Stimulated activated CD4-positive, alpha-beta T cell treated with anti-CD3 and anti-CD28 coated beads, Interleukin-12 subunit alpha, Interleukin-12 subunit beta, amount 100 ng/mL, for 24 hours (primary cell): ENCODE measurements at regions not wholly inside any gene's neighbourhood (a gene's known extent, or its start where the extent isn't known, plus 50 kb on each side); places are given as distances from the start of the nearest gene placed in this dataset.
"Not testable (repeated sequence)": the region's sequence is repeated elsewhere in the genome, so short reads cannot be mapped to it uniquely, and the experiment has no call there.

ENCODE experiments used
- DNase-seq, 2 experiments: peaks; one replicate each; pipeline ENCODE4 v3.0.0-alpha.2; 2020; ENCODE audit warnings: low read depth in 2 of 2

DNA sequence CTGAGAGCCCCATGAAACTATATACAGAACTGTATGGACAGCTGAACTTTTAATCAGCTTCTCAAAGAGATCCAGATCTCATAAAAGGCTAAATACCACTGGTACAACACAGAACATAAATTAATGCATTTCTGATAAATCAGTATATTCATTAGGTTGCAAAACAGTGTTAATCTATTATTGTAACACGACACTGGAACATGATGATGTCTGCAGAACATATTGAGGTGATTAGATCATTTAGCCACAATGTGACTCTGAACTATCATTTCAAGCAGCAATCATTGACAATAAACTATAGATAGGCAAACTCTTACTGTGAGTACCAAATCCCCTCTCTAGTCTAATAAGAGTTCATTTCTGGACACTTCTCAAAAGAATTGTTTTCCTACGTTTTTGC, 50.3 kb downstream of the GASK1B start:
- DNase-seq: no peak

DNA sequence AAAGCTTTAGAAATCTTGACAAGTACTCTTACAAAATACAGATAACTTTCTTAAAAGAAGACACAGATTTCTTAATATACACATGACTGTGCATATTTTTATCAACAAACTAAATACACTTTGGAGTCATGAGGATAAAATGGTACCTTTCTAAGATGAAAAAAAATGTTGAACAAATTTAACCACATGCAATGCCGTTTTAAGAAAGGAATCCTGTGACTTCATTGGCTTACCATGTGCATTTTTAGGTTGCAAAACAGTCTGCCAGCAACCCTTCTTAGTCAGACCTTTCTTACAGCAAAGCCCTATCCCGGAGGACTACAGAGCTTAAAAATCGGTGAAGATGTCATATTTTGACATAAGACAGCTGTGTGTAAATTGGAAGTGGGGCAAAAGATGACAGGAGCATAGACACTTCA, 51.7 kb downstream of the GASK1B start:
- DNase-seq: no peak

DNA sequence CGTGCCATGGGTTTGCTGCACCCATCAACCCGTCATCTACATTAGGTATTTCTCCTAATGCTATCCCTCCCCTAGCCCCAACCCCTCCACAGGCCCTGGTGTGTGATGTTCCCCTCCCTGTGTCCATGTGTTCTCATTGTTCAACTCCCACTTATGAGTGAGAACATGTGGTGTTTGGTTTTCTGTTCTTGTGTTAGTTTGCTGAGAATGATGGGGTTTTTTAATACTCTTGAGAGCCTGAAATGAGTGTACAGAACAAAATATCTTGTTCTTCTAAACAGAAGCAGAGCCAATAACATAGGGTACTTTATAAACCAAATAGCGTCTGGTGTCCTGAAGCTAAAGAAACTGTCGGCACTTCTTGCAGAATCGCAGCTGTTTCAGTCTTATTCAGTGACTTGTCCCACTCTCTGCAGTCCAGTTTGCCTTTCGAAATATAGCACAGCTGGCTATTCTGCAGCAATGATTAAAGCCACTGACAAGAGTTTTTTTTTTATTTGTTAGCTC, 52.1 kb downstream of the GASK1B start:
- DNase-seq: not testable (repeated sequence)

DNA sequence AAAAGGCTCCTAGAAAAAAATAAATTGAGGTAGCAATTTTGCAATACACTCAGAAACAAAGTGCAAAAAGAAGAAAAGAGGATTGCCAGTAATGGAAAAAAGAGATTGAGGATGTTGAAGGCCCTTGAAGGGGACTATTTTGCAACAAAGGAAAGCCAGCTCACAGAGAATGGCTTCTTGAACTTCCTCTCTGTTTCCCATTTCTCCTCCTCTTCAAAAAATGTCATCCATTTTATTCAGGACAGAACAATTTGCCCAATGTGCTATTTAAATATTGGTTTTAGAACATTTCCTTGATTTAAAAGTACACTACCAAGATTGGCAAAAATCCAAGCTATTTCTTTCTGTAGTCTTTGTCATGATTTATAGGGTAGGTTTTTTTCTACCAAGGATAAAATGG, 60.2 kb downstream of the GASK1B start:
- DNase-seq: no peak

DNA sequence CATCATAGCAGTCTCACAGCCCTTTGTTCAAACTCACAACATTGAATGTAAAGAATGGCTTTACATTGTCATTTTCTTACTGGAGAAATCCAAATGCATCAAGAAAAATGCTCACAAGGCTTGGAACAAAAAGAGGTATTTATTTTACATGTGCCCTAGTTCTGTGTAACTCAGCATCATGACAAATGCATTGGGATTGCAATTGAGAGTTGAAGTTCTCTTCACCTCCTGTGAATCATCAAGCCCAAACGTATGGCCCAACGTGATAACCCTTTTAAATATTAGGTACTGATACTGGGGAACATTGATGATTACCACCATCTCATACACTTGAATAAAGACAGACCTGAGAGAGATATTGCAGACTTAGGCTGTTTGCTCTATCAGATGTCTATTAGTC, 61.6 kb downstream of the GASK1B start:
- no peak for DNase-seq

DNA sequence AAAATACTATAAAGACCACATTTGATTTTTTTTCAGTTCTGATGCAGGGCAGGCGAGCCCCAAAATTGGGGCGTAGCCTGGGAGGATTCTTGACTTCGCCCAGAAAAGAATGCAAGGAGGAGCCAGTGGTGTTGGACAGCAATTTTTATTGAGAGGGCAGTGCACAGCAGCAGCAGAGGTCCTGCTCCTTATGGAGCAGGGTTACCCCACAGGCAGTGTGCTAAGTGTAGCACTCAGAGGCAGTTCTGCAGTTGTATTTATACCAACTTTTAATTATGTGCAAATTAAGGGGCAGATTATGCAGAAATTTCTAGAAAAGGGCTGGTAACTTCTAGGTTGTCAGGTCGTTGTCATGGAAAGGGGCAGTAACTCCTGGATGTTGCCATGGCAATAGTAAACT, 69.9 kb downstream of the GASK1B start:
- no peak for DNase-seq

DNA sequence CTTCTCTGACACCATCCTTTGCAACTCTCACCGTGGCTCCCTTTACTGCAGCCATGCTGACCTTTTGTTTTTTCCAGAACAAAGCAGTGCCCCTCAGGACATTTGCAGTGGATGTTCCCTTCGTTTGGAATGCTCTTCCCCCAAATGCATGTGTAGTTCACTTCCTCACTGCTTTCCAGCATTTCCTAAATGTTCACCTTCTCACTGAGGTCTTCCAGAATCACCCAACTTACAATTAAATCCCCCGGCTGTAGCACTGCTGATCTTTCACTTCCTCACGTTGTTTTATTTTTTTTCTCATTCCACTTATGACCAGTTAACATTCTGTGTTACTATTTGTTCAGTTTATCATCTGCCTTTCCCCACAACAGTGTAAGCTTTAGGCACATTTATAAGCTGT, 73.1 kb downstream of the GASK1B start:
- DNase-seq: no peak

DNA sequence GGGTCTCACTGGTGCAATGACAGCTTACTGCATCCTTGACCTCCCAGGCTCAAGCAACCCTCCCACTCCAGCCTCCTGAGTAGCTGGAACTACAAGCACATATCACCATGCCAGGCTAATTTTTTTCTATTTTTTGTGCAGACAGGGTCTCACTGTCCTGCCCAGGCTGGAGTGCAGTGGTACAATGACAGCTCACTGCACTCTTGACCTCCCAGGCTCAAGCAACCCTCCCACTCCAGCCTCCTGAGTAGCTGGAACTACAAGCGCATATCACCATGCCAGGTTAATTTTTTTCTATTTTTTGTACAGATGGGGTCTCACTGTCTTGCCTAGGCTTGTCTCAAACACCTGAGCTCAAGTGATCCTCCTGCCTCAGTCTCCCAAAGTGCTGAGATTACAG, 74.0 kb downstream of the GASK1B start:
- DNase-seq: no peak

DNA sequence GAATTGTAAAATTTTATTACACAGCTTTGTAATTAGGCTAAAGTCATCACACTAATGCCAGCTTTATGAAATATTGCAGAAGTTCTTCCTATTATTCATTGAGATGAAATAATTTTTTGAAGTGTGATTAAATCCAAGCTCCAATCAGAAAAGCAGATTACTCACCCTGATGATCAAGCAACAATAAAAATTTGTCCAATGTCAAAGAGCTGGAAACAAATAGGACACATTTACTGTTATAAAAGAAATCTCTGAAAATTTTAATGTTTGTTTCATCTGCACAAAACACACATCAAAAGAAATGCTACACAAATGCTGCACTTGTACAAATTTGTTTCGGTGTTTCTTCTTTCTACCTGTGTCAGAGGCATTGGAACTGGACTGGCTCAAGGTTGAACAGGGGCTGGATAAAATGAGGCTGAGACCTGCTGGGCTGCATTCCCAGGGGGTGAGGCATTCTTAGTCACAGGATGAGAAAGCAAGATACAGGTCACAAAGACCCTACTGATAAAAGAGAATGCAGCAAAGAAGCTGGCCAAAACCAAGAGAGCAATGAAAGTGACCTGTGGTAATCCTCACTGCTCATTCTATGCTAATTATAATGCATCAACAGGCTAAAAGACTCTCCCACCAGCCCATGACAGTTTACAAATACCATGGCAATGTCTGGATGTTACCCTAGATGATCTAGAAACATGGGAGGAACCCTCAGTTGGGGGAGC, 78.3 kb downstream of the GASK1B start:
- no peak for DNase-seq

DNA sequence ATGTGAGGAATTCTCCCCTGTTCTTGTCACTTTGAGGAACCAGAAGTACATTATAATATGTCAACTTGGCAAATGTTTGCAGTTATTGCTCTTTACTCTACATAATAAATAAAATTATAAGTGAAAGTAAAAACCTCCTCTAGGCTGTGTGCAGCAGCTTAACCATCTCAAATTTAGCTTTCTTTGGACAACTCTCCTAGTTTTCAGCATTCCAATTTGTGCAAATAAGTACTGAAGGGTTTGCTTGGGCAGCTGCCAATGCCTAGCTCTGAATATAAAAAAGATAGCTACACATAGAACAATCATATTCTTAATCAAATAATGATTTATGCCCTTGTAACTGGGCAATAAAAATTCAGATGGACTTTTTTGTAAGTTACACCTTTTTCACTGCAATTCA, 82.5 kb downstream of the GASK1B start:
- no peak for DNase-seq

DNA sequence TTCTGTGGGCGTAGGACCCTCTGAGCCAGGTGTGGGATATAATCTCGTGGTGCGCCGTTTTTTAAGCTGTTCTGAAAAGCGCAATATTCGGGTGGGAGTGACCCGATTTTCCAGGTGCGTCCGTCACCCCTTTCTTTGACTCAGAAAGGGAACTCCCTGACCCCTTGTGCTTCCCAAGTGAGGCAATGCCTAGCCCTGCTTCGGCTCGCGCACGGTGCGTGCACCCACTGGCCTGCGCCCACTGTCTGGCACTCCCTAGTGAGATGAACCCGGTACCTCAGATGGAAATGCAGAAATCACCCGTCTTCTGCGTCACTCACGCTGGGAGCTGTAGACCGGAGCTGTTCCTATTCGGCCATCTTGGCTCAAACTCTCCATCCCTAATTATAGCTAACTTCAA, 82.9 kb downstream of the GASK1B start:
- not testable (repeated sequence) for DNase-seq

DNA sequence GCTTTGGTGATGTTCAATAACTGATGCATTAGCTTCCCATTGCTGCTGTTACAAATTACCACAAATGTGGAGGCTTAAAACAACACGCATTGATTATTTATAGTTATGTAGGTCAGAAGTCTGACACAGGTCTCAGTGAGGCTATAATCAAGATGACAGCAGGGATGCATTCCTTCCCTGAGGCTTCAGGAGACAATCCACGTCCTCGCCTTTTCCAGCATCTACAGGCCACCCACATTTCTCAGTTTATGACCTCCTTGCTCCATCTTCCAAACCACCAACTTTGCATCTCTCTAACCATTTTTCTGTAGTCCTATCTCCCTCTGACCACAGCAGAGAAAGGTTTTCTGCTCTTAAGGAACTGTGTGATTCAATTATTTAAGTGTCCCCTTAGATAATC, 92.5 kb downstream of the GASK1B start:
- no peak for DNase-seq

DNA sequence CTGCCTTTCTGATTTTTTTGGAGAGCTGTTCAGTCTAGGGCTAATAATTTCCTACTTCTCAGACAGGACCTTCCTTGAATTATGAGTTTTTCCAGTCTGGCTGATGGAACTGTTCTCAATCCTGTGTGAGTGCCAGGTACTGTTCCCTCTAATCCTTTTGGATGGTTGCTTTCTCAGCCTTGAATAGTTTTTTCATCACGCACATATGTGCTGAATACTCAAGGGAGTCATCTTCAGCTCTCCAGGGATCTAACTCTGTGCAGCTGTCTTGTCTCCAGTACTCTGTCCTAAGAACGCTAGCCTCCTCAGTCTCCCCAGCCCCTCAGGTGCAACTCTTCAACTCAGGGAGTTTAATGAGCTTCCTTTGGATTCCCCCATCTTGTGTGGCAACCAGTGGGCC, 93.2 kb downstream of the GASK1B start:
- no peak for DNase-seq

DNA sequence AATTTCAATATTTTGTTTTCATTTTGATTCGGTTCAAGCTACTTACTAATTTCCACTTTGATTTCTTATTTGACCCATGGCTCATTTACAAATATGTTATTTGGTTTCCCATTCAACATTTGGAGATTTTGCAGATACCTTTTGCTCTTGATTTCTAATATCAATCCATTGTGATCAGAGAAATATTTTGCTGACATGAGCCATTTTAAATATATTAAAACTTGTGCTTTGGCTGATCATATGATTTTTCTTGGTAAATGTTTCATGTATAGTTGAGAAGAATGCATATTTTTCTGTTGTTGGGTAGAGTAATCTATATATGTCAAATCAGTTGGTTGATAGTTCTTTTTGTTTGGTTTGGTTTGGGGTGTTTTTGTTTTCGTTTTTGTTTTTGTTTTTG, 95.0 kb downstream of the GASK1B start:
- no peak for DNase-seq

DNA sequence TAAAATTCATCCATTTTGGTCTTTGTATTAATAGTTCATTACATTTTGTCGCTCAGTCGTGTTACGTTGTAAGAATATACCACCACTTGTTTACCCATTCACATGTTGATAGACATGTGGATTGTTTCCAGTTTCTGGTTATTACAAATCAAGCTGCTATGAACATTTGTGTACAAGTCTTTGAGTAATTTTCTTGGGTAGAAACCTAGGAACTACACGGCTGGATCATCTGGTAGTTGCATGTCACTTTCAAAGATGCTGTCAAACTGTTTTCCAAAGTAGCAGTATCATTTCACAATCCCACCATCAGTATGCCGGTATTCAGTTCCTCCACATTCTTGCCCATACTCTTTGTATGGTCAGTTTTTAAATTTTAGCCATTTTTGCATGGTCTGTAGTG, 98.0 kb downstream of the GASK1B start:
- DNase-seq: no peak

DNA sequence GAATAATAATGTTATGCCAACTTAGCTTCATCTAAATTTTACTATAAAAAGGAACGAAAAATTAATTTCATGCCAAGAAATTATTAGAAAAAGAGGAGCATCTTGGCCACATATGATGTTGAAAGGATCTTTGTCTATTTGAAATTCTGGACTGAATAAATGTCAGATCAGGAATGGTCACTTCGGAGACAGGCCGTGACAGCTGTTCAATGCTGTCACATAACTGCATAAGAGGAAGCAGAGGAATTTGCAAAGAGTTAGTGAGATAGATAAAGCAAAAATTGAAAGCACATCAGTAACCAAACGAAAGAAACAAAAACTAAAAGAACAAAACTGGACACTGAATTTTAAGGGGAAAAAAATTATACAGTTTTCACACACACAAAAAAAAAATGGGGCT, 100.9 kb downstream of the GASK1B start:
- no peak for DNase-seq

DNA sequence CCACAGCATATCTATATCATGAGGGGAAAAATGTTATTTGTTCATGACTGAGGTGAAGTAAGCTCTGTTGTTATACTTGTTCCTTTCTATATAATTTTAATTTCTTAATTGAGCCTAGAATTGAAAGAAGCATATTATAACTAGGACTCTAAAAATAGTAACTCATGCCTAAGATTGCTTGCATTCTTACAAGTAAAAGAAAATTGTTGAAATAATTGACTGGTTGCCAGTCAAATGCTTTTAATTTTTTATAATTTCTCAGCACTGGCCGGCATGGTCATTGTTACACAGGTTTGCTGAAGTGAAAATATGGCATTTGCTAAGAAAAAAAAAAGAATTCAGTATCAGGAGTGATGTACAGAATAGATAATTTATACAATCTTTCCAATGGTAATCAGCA, 104.8 kb downstream of the GASK1B start:
- no peak for DNase-seq

DNA sequence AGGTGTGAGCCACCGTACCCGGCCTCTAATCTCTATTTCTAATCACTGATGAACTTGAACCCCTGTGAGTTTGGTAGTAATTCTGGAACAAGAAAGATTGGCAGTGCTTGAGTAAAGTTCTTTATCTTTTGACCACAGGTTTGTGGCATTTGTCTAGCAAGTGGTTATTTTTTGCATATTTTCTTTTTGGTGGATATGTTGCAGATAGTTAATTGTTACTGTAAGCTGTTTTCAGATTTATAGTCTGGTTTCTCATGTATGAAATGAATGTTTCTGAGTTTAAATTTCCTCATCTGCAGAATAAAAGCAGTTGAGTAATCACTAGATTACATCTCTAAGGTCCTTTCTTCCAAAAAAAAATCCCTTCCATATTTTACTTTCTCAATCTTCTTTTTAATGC, 105.2 kb downstream of the GASK1B start:
- no peak for DNase-seq

DNA sequence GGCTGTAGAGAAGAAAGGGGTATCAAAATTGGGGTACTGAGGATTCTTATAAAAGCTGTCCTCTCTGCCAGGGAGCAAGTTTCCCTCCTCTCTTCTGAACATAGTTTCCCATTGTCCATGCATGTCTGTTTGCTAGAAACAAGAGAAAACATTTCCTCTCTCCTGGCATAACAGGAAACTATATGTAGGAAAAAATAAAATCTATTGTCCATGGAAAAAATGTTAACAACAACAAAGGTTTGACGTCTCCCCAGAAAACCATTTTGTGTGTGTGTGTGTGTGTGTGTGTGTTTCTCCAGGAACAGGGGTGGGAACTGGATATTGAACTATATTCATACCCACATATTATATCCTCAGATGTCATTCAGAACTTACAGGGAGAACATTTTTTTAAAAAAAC, 107.2 kb downstream of the GASK1B start:
- no peak for DNase-seq

DNA sequence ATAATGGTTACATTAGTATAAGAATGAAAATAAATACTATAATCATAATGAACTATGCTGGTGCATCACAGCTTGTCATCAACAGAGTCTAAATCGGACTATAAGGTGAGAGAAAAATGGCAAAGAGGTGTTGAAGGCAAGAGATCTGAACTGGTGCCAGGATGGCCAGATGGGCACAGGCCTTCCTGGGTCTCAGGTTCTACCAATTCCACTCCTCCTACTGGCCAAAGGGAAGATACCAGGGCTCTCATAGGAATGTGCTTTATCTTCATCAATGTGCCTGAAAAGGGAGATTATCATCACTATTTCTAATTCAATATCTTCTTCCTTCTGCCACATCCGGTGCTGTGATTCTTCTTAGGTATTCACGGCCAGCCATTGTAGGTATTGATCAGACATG, 107.6 kb downstream of the GASK1B start:
- no peak for DNase-seq

DNA sequence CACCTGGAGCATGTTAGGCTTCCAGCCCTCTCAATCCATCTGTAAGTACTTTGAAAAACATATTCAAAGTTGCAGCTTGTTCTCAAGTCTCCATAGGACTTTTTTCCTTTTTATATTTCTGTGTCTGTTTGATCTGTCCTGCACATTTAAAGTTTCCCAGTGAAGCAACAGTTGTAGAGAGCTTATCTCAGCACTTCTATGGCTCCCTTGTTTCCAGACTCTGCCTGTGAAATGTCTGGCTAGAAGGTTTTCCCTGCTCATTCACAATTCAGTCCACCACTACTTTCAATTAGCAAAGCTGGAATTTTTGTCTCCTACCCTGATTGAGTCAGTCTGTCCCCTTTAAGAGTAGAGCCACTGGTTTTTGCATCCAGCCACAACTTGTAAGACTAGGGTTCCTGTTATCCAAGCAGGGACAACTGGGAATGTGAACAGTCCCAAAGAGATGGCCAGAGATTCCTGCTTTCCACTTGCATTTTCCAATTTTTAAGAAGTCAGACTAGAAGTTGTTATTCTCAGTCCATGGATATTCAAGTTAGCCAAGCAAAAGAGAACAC, 116.1 kb downstream of the GASK1B start:
- DNase-seq: no peak

DNA sequence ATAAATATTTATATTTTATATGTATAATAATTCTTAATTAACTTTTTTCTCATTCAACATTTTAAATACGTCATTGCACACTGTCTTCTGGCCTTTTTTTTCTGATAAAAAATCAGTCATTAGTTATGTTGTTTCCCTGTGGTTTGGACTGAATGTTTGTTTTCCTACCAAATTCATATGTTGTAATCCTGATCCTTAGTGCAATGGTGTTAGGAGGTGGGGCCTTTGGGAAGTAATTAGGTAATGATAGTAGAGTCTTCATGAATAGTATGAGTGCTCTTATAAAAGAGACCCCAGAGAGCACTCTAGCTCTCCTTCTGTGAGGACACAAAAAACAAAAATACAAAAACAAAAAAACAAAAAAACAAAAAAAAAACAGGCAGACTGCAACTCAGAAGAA, 117.2 kb downstream of the GASK1B start:
- no peak for DNase-seq

DNA sequence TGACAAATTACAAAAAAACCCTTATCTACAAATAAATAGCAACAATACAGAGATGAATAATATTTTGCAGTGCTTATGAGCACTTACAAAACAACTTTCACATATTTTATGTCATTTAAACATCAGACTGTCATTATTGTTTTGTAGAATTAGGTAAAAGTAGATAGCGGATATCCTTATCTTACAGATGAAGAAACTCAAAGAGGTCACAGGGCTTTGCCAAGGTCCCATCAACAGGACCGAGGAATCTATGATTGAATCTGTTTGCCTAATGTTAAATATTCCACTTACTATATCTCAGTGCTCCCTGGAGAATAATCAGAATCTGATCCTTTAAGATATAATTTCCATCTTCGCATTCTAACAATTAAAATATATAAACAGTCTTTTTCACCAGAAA, 119.0 kb downstream of the GASK1B start:
- no peak for DNase-seq

DNA sequence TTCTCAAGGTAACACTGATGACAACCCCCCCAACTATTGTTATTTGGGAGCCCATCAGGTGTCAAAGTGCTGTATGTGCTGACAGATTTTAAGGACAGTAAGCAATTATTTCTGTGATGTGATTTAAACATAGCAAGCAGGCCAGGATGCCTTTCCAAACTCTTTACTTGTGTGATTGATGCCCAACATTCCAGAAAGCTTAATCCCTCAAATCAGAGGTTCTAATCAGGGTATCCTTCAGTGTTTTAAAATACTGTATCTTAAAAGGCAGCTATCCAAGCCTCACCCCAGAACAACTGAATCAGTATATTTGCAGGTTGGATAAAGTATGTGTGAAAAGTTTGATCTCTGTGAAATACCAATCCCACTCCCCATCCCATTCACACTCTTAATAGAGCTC, 119.7 kb downstream of the GASK1B start:
- no peak for DNase-seq
